ENCODE measurements at regions not wholly inside any gene's neighbourhood (a gene's known extent, or its start where the extent isn't known, plus 50 kb on each side); places are given as distances from the start of the nearest gene placed in this dataset.
"Not testable (repeated sequence)": the region's sequence is repeated elsewhere in the genome, so short reads cannot be mapped to it uniquely, and the experiment has no call there.

DNA sequence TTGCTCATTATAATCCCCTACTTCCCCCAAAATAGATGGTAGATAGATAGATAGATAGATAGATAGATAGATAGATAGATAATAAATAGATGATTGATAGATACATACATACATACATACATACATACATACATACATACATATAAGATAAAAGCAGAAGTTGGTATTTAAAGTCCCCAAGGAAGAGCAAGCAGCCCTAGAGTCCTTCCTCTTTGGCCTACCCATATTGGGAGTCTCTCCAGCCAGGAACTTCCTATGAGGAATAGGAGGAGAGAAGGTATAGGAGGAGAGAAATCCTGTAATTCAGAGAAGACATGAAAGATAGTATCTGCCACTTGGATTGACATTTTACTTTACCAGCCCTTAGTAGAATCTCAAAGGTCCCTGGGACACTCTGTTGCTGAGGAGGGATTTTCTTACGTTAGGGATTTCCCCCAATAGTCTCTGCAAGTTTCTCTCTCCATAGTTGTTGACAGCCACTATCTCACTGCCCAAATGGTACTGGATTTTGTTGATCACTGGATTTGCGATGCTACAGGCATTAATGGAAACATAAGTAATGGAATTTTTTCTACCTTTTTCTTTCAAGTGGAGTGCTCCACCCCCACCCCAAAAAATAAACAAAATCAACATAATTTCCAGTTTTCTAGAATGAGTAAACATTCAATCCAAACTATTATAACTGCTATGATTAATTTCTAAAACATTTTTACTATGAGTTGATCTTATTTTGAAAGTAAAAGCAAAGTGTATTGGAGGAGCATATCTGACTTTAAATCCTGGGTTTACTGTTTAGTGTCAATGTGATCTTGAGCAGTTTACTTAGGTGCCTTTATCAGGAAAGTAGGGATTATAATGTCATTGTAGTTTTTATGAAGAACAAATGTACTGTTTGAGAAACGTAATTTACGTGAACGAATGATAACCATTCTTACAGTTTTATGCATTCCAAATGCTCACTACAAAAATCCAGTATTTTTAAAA, 93.2 kb upstream of the TNFSF4 start:
- no peak for DNase-seq

DNA sequence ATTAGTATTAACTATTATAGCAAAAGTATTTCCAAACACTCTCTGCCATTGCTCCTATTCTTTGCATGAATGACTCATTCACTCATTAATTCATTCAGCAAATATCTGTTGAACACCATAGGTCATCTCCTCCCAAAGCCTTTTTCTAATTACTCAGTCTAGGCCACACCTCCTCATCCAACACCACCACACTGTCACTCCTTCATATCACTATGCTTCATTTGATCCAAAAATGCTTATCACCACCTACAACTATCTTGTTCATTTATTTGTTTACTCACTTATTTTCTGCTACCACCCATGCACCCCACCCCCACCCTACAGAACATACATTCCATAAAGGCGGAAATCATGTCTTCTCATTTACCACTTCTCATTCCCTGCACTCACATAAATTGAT, 94.4 kb upstream of the TNFSF4 start:
- DNase-seq: no peak

DNA sequence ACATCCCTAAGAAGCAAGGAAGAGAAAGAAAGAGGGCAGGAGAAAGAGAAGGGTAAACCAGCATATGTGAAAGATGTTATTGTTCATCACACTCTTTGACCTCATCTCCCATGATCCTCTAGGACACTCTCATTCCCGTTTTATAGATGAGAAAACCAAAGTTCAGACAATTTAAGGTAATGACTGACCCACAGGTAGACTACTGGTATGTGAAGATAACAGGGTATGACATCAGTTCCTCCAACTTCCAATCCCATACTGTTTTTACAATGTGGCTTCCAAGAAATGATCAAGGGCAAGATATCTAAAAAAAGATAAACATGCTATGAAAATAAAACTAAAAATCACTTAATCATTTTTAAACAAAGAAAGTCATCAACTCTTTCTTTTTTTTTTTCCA, 95.2 kb upstream of the TNFSF4 start:
- DNase-seq: no peak

DNA sequence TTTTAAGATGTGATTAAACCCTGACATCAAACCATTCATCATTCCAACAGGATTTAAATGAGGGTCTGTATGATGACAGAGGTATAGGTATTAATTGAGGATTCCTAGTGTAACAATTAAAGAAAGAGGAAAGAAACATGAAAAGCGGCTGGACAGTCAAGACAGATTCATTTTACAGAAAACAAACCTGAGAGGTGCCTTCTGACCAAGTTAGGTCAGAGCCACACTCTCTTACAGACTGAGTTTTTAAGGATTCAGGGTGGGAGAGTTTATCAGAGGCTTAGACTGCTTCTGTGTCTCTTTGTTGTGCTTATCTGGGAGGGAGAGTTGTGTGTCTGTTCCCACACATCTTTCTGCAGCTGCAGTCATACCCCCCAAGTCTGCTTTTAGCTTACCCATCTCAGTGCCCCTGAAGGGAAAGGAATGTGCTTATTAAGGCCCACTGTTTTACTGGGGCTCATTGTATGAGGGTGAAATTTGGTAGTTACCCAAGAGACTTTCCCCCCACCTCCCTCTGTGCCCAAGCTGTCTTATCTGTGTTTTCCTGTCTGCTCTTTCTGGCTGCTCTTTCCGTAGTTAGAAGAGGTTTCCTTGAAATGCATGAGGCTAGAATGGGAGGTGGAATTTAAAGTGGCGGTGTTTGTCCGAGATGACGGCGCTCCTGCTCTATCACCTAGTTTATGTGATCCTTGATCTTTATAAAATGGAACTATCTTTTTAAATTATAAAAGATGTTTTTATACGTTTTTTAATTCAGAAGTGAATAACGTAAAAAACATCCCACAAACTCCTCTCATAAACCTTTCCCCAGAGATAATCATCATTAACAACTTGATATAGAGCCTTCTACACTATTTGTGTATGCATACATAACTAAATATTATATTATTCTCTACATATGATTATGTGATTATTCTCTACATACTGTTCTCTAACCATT, 96.0 kb upstream of the TNFSF4 start:
- no peak for DNase-seq

DNA sequence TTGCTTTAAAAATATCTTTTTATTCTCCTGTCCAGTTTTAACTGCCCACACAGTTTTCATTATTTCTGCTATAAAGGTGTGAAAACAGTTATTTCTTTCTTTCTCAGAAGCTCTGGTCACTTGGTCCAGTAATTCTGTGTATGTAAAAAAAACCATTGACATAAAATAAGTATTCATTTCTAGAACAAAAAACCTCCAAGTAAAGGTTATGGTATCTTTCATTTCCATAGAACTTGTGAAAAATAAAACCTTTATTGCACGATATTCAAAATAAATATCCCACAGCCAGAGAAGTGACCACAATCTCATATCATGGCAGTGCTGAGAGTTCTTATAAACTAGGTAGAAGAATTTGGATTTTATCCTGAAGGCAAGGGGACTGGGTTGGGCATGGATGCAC, 96.9 kb upstream of the TNFSF4 start:
- DNase-seq: no peak

DNA sequence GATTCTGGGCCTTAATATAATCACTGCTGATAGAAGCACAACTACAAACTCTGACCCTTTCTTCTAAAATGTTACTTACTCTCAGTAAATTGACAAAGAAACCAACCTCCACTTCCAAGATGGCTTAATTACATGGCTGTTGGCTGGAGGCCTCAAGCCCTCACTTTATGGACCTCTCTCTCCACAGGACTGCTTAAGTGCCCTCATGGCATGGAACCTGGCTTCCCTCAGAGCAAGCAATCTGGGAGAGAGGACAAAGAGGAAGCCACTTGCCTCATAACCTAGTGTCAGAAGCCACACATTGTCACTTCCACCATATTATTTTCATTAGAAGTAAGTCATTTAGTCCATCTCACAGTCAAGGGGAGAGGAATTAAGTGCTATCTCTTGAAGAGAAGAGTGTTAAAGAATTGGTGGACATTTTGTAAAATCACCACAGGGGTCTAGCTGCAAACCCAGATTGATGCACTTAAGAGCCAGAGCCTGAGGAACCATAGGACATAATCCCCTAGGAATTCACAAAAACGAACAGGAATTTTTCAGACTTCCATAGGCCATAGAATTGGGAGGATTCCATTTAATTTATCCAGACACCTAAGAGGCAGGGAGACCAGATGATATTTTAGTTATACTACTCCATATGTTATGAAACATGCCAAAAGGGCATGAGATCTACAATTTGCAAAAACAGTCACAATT, 97.5 kb upstream of the TNFSF4 start:
- DNase-seq: no peak

DNA sequence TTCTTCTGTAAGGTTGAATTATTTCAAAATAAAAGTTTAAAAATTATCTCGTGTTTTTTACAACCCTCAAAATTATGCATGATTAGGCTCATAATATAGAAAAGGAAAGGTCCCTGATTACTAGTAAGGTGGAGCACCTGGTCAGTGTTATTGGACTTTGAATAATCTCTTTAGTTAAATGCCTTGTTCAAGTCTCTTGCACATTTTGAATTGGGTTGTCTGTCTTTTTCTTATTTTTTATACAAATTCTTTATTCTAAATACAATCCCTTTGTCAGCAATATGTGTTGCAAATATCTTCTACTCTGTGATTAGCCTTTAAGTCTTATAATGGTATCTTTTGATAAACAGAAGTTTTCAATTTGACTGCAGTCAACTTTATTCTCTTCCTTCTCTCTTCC, 100.7 kb upstream of the TNFSF4 start:
- no peak for DNase-seq

DNA sequence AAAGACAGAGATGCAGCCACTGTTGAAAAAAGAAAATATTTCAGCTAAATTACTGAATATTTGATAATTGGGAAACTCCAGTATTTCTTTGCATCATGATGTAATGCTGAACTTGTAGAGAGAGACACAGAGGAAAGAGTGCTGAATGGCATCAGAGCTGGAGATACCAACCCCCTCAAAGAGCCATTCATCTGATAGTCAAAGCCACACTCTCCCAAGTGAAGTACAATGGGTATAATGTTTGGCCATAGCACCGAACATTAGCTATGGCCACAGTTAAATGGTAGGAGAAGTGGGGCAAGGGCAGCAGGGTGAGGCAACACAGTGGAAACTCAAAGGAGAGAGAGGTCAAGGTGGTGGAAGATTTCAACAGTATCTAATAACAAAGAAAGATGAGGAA, 107.5 kb upstream of the TNFSF4 start:
- DNase-seq: no peak

DNA sequence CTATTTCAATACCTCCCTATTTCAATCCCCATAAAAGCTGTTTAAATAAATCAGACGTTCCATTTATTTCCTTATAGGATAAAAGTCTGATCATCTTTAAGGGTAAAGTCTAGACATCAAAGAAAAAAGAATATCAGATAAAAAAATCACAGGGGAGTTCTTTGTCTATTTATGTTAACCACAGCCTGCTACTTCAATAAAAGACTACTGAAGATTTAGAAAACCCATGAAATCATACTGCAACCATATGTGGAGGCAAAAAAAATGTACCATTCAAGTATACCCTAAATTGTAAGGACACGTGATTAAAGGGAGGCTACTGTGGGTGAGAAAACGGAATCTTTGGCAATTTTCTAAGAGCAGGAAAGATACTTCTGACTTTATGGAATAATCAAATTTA, 108.2 kb upstream of the TNFSF4 start:
- DNase-seq: no peak

DNA sequence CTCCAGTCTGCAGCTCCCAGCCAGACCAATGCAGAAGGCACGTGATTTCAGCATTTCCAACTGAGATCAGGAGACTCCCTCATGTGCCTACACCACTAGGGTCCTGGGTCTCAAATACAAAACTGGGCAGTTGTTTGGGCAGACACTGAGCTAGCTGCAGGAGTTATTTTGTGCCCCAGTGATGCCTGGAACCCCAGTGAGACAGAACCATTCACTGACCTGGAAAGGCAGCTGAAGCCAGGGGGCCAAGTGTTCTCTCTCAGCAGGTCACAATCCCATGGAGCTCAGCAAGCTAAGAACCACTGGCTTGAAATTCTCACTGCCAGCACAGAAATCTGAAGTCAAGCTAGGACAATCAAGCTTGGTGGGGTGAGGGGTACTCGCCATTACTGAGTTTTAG, 111.7 kb upstream of the TNFSF4 start:
- DNase-seq: no peak

DNA sequence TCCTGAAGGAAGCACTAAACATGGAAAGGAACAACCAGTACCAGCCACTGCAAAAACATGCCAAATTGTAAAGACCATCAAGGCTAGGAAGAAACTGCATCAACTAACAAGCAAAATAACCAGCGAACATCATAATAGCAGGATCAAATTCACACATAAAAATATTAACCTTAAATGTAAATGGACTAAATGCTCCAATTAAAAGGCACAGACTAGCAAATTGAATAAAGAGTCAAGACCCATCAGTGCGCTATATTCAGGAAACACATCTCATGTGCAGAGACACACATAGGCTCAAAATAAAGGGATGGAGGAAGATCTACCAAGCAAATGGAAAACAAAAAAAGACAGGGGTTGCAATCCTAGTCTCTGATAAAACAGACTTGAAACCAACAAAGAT, 117.2 kb upstream of the TNFSF4 start:
- DNase-seq: not testable (repeated sequence)

DNA sequence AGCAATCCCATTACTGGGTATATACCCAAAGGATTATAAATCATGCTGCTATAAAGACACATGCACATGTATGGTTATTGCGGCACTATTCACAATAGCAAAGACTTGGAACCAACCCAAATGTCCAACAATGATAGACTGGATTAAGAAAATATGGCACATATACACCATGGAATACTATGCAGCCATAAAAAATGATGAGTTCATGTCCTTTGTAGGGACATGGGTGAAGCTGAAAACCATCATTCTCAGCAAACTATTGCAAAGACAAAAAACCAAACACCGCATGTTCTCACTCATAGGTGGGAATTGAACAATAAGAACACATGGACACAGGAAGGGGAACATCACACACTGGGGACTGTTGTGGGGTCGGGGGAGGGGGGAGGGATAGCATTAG, 120.9 kb upstream of the TNFSF4 start:
- not testable (repeated sequence) for DNase-seq

DNA sequence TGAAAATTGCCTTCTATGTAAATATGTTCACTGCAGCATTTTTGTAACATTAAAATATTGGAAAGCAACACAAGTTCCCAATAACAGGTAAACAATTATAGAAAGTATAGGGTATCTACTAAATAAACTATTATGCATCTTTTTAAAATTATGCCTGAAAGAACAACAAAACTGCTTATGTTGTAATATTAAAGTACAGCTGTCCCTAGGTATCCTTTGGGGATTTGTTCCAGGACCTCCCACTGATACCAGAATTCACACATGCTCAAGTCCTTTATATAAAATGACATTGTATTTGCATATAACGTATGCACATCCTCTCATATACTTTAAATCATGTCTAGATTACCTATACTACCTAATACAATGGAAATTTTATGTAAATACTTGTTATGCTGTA, 121.8 kb upstream of the TNFSF4 start:
- no peak for DNase-seq

DNA sequence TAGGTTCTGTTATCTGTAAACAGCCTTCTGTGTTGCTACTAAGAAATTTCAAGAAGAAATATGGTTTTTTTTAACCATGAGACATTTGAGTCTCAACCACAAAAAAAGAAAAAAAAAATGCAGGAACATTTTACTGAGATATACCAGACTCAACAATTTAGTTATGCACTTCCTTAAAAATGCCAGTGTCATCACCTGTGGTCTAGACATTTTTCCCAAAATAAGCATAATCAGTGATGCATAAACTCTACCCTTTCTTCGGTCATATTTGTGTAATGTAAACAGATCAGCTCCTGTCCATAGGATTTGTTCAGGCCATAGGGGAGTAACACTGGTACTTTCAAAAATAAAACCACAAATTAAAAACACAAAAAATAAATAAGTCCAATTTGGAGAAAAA, 122.6 kb upstream of the TNFSF4 start:
- DNase-seq: no peak

DNA sequence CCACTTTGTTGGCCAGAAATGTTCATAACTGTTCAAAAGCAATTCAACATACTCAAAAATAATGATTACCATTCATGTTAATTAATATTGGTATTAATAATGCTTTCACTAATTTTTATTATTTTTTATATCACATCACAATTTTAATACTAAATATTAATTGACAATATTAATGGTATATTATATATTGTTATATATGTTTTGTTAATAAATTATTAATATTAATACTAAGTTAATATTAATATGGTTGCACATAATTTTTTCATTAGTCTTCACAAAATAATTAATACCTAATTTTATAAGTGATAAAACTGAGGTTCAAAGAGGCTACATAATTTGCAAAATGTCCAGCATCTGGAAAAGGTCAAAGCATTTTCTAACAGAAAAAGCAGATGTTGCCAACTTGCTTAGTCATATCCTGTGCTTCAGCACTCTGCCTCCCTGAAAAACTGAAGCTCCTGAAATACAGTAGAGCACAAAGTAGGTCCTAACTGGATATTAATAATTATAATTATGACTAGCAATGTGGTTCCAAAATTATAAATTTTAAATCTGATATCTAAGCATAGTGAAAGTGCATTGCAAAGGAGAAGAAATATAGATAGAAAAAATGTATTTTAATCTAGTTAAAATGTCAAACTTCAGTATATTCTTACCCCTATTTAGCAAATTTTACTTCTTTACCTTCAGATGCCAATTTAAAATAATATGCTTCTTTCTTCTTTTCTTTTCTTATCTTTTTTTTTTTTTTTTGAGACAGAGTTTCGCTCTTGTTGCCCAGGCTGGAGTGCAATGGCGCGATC, 123.2 kb upstream of the TNFSF4 start:
- DNase-seq: no peak

DNA sequence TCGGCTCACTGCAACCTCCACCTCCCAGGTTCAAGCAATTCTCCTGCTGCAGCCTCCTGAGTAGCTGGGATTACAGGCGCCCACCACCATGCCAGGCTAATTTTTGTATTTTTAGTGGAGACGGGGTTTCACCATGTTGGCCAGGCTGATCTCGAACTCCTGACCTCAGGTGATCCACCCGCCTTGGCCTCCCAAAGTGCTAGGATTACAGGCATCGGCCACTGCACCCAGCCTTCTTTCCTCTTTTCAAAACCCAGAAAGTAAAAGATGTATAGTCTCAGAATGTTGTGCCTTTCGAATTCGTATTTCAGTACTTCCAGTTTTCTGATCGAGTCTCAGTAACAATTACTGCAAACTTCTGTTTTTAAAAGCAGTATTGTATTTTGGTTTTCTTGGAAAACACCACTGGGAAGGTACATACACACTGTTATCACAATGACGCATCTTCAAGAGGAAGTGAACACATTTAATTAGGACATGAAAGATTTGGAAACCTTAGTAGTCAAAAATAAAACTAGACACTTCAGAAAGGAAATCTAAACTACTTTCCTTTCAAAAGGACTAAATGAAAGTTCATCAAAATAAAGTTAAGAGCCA, 123.9 kb upstream of the TNFSF4 start:
- not testable (repeated sequence) for DNase-seq

DNA sequence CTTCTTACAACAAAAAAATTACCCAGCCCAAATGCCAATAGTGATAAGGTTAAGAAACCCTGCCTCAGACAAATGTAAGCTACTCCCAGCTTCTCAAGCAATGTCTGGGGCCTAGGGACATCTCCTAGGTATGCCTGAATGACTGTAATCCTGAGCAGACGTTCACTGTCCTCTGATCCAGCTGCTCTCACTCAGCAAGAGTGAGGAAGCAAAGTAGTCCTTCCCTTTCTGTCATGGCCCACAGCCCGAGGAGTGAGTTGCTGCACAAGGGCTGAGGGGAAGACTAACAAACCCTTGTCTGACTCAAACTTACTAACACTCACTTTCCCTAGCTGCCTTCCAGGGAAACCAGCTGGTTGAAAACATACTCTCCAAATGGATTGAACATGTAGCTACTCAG, 124.9 kb upstream of the TNFSF4 start:
- no peak for DNase-seq

DNA sequence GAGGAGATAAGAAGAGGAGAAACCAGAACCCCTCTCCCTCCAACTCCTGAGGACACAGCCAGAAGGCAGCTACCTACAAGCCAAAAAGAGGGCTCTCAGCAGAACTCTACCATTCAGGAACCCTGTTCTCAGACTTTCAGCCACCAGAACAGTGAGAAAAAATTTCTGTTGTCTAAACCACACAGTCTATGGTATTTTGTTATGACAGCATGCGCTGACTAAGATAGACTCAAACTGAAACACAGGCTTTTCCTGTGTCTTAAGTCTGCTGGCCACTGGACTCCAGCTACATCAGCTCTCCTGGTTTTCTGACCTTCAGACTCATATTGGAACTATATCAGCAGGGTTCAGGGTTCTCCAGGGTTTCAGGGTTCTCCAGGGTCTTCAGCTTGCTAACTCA, 126.5 kb upstream of the TNFSF4 start:
- no peak for DNase-seq

DNA sequence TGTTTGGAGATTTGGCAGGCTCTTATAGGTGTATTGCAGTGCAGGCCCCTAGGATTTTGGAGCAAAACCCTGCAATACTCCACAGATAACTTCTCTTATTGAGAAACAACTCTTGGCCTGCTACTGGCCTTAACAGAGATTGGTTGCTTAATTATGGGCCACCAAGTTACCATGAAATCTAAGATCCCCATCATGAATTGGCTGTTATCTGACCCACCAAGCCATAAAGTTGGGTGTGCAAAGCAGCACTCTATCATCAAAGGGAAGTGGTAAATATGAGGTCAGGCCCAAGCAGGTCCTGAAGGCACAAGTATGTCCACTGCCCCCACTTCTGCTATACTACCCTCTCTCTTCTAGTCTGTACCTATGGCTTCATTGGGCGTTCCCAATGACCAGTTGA, 130.0 kb upstream of the TNFSF4 start:
- no peak for DNase-seq

DNA sequence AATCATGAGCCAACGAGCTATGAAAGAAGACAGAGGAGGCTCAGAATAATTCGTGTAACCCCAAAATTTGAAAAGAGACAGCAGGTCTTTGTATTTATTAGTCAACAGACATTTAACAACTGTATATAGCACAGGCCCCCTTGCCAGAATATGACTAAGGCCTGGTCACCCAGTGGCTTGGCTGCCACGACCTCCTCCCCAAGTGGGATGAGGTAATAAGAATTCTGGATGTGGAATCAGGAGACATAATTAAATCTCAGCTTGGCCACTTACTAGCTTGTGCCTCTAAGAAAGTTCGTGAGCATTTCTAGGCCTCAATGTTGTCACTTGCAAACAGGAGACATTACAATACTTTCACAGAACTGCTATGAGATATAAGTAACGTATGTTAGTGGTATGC, 134.2 kb upstream of the TNFSF4 start:
- DNase-seq: no peak

DNA sequence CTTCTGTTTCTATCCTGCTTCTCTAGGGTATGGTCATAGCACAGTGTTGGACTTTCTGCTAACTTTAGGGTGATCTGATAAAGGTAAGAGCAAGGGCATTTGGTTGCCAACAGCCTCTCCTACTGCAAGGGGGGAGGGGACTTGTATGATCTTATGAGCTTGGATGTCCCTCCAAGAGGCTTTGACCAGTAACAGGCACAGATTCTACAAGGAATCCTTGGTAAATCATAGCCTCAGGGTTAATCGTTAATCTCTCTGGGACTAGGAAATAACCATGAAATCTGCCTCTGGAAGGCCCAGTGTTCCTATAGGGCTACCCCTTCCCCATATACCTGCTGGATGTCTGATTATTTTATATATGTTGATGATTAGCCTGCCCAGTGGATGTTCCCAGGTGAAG, 134.8 kb upstream of the TNFSF4 start:
- no peak for DNase-seq

DNA sequence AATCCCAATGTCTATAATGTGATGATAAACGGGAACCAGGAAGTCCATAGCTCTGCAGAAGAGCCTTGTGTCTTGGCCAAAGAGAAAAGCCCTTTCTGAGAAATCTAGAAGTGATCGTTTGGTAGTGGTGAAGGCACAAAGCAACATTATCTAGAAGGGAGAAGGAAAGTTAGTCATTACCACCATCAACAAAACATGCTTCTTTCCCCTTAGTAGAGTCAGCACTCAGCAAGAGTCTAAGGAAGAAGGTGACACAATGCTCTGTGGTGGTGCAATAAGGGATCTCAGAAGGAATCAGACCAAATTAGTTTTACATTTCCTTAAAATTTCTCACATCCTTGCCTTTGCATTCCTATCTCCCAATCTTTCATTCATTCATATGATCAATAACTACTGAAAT, 134.4 kb upstream of the PRDX6 start:
- no peak for DNase-seq

Measured in DMS79 (cell line).